Sigmoid colon (tissue), 4 donors: ENCODE measurements at regions not wholly inside any gene's neighbourhood (a gene's known extent, or its start where the extent isn't known, plus 50 kb on each side); places are given as distances from the start of the nearest gene placed in this dataset.

Experiments used
- EP300 ChIP-seq, 4 donors: sonication (generic); formaldehyde crosslinking; IDR thresholded peaks; one replicate each; pipeline ENCODE4 v1.6.1; 2017; ENCODE audit warnings: antibody characterized with exemption in 4 of 4
- POLR2A ChIP-seq, 2 donors: fragments of 450-650 bp; IDR thresholded peaks; one replicate each; pipeline ENCODE4 v1.6.1; 2016; ENCODE audit warnings: antibody characterized with exemption in 2 of 2, mild to moderate bottlenecking in 2 of 2, moderate library complexity in 2 of 2
- POLR2AphosphoS5 ChIP-seq, 4 donors: sonication (generic); formaldehyde crosslinking; IDR thresholded peaks; one replicate each; pipeline ENCODE4 v1.6.1; 2017; ENCODE audit warnings: antibody characterized with exemption in 4 of 4
- TF ChIP-seq, protein P1 (sequence below), 4 experiments: fragments of 450-650 bp in 3 of 4; fragments of 200-600 bp in 1 of 4; IDR thresholded peaks; one replicate each; pipeline ENCODE4 v1.5.1; 2016 to 2019; ENCODE audit warnings: antibody characterized with exemption in 4 of 4, mild to moderate bottlenecking in 3 of 4, moderate library complexity in 2 of 4

DNA sequence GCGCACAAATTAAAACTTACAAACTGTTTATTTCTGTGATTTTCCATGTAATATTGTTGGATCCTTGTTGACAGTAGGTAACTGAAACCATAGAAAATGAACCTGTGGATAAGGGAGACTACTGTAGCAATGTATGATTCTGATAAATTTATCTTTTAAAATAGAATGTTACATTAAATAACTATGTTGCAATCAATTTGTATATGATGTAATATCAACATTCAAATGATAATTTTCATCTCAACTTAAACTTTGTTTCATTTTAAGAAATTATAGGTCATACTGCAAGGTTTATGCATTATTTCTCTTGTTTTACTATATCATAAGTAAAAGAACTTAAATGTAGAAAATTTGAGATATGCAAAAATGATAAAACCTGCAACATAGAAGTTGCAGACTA lies 718.0 kb upstream of the MBL2 start:
- TF ChIP-seq POLR2AphosphoS5 (IDR thresholded peaks at IDR 0.05) (no peak), POLR2A (IDR thresholded peaks at IDR 0.05) (no peak), EP300 (IDR thresholded peaks at IDR 0.05) (no peak)
- TF ChIP-seq, protein P1, sequence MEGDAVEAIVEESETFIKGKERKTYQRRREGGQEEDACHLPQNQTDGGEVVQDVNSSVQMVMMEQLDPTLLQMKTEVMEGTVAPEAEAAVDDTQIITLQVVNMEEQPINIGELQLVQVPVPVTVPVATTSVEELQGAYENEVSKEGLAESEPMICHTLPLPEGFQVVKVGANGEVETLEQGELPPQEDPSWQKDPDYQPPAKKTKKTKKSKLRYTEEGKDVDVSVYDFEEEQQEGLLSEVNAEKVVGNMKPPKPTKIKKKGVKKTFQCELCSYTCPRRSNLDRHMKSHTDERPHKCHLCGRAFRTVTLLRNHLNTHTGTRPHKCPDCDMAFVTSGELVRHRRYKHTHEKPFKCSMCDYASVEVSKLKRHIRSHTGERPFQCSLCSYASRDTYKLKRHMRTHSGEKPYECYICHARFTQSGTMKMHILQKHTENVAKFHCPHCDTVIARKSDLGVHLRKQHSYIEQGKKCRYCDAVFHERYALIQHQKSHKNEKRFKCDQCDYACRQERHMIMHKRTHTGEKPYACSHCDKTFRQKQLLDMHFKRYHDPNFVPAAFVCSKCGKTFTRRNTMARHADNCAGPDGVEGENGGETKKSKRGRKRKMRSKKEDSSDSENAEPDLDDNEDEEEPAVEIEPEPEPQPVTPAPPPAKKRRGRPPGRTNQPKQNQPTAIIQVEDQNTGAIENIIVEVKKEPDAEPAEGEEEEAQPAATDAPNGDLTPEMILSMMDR (IDR thresholded peaks at IDR 0.05), result no peak
